HG02678 (cell line): ENCODE measurements at regions not wholly inside any gene's neighbourhood (a gene's known extent, or its start where the extent isn't known, plus 50 kb on each side); places are given as distances from the start of the nearest gene placed in this dataset.

Source experiments
- ATAC-seq: cut with Tn5 transposase; IDR thresholded peaks from one replicate; pipeline ENCODE4 v1.9.1; 2021; ENCODE audit warnings: mild to moderate bottlenecking, moderate library complexity; ENCODE audit not compliant: unreplicated experiment

DNA sequence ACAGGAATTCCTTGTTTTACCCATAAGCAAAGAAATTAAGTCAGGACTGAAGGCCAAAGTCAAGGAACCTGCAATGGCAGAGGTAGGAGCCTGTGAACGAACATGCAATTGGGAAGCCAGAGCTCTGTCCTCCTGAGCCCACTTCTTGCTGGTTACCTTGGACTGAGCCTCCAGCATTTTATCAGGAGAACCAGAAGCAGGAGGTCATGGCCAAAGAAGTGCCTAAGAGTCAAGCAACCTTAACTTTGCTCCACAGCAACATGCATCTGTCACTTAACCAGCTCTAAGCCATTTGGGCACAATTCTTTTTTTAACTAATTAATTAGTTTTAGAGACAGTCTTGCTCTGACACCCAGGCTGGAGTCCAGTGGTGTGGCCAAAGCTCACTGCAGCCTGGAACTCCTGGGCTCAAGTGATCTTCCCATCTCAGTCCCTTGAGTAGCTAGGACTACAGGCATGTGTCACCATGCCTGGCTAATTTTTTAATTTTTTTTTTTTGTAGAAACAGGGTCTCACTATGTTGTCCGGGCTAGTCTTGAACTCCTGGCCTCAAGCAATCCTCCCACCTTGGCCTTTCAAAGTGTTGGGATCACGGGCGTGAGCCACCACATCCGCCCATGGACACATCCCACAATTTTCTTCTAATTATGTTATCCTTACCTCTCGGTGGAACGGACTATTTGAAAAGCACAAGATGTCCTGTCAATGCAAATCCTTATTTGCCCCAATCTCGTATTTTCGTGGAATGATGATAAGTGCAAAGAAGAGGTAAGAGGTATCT is 334.2 kb downstream of the CD83 start:
- ATAC-seq = no peak

DNA sequence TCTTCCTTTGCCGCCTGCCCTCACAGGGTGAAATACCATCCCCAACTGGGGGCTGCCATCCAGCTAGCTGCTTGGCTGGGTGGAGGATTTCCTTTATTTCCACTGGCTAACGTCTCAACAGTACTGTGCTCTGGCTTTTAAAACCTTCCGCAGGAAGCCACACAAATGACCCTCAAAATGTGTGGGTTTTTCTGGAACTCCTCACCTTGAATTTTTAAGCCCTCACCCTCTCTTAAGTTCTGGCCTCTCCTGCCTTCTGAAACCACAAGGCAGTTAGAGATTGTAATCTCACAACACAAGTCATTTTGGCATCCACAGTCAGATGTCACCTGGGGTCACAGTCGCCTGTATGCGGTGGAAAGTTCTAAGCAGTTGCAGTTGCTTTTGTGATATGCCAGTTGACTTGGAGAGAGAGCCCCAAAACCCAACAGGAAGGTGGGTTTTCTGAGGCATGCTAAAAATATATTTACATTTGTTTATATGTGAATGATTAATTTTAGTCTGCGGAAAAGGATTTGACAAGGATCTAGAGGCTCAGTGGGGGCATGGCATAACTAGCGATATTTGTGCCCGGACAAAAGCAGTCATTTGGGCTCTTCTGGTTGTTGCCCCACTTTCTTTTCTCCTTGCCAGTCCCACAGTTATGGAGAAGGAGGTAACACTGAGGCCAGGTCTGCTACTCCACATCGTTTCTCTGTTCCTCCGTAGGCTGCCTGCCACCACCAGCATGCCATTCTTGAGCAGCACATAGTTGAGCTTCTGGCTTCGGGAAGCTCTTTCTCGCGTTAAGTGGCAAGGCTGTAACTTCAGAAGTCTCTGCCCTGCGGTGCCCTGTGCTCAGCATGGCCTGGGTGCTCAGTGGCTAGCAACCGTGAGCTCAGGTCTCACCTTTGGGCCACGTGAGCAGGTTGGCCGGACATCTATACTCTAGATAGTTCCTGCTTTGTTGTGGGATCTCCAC is 335.3 kb downstream of the CD83 start:
- ATAC-seq = peak; percentile 71

- no peak for ATAC-seq
These were observed 336.3 kb downstream of the CD83 start for GRCh38 chr6:14453712-14454472.

DNA sequence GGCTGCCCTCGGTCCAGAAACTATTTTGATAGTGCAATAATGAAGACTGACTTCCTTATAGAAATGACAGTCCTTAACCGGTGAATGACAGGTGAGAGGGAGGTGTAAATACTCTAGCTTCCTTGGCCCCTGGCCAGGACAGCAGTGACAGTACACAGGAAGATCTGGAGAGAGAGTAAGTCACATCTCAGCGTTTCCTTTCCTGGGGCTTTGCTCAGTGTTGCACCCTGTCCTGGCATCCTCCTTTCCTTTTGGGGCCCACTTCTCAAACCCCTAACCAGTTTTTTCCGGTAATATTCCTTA is 336.9 kb downstream of the CD83 start:
- ATAC-seq = no peak

- no peak for ATAC-seq
These were observed 337.9 kb downstream of the CD83 start for GRCh38 chr6:14455427-14455826.

GRCh38 chr6:14455876-14456648 is 338.5 kb downstream of the CD83 start:
- ATAC-seq = no peak

DNA sequence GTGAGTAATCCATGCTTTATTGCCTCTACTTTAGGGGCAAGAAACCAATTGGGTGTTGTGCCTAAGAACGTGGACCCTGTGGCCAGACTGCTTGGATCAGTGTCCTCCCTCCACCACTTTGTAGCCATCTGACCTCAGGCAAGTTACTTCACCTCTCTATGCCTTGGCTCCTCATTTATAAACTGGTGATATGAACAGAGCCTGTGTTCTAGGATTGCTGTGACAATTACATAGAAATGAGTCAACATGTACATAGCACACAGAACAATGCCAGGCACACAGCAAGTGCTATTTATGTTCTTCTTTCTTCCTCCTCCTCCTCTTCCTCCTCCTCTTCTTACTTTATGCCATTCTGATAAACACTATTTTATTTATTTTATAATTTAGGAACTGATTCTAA is 339.4 kb downstream of the CD83 start:
- no peak for ATAC-seq

- no peak for ATAC-seq
These were observed 341.2 kb downstream of the CD83 start for GRCh38 chr6:14458669-14459266.

- ATAC-seq = no peak
These were observed 341.7 kb downstream of the CD83 start for GRCh38 chr6:14459315-14459714.

DNA sequence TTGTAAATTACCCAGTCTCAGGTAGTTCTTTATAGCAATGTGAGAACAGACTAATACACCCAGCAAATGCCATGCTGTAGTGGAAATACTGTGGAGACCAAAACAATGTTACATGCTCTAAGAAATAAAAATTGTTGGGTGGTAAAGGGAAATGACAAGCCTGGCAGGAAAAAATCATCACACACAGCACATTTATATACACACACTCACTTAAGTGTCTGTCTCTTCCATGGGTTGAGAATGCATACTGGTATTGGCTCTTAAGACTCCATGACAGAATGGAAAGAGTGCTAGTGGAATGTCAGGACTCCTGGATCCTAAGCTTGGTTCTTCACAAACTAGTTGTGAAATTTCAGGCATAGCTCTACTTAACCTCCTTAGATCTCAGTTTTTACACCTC is 343.0 kb downstream of the CD83 start:
- ATAC-seq = no peak

- ATAC-seq = no peak
These were observed 344.6 kb downstream of the CD83 start for GRCh38 chr6:14462135-14462534.

DNA sequence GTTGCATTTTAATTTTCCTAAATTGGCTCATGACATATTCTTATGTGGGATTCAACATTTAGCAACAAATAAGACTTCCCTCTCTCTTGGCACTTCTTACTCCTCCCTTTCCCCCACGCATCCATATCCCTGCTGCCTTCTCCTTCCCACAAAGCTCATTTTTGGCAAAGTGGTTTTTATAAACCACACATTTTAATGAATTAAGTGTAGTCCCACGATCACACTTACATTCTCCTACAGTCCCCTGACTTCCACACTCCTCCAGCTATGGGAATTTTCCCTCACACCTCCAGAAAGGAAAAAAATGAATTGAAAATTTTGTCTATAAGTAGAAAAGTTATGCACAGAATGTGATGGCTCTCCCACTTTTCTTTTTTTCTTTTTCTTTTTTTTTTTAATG is 345.0 kb downstream of the CD83 start:
- ATAC-seq = no peak

GRCh38 chr6:14463110-14463509 is 345.5 kb downstream of the CD83 start:
- no peak for ATAC-seq

DNA sequence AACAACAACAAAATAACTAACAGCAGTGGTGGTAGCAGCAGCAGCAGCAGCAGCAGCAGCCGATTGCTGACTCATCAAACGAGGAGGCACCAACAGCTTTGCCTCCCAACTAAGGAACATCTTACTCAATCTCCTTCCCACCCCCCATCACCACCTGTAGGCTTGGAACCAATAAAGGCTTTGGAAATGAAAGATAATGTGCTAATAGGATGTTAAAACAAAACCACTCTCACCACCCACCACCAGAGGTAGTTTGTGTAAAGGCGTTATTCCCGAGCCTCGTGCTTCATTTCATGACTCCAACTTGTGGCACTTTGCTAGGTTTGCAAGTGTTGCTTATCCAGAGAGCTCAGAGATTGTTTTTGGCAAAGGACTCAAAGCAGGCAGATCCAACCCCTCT is 346.5 kb downstream of the CD83 start:
- ATAC-seq = no peak

DNA sequence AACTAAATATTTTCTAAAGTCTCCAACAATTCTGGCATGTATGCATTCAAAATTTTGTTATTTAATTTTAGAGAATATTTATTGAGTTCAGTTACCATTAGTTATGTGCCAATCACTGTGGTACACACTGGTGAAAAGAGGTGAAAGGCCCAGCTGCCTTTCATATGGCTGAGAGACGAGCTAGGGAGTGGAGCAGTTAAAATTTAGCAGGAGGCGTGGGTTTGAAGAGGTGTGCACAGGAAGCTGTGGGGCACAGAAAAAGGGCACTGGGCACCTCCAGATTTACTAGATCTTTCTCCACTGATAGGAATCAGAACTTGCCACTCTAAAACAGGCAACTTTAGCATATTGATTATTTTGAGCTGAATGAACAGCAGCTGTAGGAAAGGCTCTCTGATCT is 347.1 kb downstream of the CD83 start:
- no peak for ATAC-seq

DNA sequence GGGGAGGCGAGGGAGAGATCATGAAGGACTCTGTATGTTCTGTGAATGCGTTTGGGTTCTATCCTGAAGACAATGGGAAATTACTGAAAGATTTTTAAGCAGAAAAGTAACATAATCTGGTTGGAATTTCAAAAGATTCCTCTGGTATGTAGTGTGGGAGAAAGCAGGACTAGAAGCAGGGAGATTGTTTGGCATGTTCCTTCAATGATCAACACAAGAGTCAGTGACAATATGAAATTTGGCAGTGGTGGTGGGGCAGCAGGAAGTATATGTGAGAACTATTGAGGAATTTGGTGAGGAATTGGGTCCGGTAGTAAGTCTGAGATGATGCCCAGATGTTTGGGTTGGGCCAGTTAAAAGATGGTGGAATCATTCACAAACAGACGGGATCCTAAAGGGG is 348.7 kb downstream of the CD83 start:
- no peak for ATAC-seq

DNA sequence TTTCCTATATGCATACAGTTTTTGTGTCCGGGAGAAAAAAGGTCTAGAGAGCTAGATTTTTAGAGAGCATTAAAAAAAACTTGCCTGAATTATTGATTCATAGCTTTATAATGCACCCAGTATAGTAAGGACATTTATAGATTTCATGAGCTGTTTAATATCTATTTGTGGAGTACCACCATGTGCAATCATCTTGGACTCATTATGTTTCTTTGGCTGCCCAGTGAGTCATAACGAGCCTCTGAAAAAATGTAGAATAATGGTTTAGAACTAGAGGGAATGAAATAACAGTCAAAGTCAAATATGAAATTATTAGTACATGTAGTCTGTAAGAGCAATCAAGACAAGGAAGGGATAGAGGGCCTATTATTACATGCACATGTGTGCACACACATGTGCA is 350.0 kb downstream of the CD83 start:
- no peak for ATAC-seq

GRCh38 chr6:14468647-14469321 is 351.2 kb downstream of the CD83 start:
- ATAC-seq = no peak

DNA sequence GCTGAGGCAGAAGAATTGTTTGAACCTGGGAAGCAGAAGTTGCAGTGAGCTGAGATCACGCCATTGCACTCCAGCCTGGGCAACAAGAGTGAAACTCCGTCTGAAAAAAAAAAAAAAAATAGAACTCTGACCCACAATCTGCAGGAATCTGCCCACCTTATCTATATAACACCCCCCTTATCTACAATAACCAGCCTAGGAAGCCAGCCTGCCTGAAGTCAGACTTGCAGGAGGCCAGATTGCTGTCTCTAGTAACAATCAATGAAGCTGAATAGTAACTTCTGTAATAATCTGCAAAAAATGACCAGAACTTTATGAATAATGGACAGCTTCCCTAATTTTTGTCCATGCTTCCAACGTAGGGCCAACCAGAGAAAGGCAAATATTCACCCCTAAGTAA is 352.5 kb downstream of the CD83 start:
- no peak for ATAC-seq

DNA sequence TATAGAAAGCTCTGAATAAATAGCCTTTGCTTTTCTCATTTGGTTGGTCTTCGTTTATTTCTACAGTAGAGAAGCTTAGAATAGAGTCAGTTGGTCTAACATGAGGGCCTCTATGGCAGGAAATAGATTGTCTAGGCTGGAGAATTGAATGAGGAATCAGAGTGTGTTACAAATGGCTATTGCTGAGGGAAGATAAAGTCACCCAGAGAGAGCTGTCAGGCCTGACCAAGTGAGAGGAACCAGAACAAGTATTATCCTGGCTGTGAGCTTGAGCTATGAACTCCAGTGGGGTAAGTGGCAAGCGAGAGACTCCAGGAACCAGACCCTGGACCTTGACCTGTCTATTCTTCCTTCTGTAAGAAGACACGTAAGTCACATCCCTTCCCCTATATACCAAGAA is 353.1 kb downstream of the CD83 start:
- no peak for ATAC-seq
